DOHH2 (cell line): ENCODE measurements at regions not wholly inside any gene's neighbourhood (a gene's known extent, or its start where the extent isn't known, plus 50 kb on each side); places are given as distances from the start of the nearest gene placed in this dataset.
"Not testable (repeated sequence)": the region's sequence is repeated elsewhere in the genome, so short reads cannot be mapped to it uniquely, and the experiment has no call there.

Source experiments
- EZH2phosphoT487 ChIP-seq: fragments of 200-600 bp; sonication (generic); IDR thresholded peaks from 2 replicates; pipeline ENCODE4 v1.6.1; 2017; ENCODE audit warnings: borderline replicate concordance, mild to moderate bottlenecking, antibody characterized with exemption, low read length, moderate library complexity, mixed read lengths
- TF ChIP-seq, protein P1 (sequence below): fragments of 200-600 bp; sonication (generic); IDR thresholded peaks from one replicate; pipeline ENCODE4 v1.5.1; 2014; ENCODE audit warnings: antibody characterized with exemption, mild to moderate bottlenecking, low read depth, low read length; ENCODE audit not compliant: poor library complexity, severe bottlenecking

DNA sequence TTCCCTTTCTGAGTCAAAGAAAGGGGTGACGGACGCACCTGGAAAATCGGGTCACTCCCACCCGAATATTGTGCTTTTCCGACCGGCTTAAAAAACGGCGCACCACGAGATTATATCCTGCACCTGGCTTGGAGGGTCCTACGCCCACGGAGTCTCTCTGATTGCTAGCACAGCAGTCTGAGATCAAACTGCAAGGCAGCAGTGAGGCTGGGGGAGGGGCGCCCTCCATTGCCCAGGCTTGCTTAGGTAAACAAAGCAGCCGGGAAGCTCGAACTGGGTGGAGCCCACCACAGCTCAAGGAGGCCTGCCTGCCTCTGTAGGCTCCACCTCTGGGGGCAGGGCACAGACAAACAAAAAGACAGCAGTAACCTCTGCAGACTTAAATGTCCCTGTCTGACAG, 83.5 kb downstream of the CYP26B1 start:
- TF ChIP-seq, protein P1, sequence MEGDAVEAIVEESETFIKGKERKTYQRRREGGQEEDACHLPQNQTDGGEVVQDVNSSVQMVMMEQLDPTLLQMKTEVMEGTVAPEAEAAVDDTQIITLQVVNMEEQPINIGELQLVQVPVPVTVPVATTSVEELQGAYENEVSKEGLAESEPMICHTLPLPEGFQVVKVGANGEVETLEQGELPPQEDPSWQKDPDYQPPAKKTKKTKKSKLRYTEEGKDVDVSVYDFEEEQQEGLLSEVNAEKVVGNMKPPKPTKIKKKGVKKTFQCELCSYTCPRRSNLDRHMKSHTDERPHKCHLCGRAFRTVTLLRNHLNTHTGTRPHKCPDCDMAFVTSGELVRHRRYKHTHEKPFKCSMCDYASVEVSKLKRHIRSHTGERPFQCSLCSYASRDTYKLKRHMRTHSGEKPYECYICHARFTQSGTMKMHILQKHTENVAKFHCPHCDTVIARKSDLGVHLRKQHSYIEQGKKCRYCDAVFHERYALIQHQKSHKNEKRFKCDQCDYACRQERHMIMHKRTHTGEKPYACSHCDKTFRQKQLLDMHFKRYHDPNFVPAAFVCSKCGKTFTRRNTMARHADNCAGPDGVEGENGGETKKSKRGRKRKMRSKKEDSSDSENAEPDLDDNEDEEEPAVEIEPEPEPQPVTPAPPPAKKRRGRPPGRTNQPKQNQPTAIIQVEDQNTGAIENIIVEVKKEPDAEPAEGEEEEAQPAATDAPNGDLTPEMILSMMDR, result not testable (repeated sequence)
- TF ChIP-seq EZH2phosphoT487, result not testable (repeated sequence)
